ENCODE measurements at regions not wholly inside any gene's neighbourhood (a gene's known extent, or its start where the extent isn't known, plus 50 kb on each side); places are given as distances from the start of the nearest gene placed in this dataset.

DNA sequence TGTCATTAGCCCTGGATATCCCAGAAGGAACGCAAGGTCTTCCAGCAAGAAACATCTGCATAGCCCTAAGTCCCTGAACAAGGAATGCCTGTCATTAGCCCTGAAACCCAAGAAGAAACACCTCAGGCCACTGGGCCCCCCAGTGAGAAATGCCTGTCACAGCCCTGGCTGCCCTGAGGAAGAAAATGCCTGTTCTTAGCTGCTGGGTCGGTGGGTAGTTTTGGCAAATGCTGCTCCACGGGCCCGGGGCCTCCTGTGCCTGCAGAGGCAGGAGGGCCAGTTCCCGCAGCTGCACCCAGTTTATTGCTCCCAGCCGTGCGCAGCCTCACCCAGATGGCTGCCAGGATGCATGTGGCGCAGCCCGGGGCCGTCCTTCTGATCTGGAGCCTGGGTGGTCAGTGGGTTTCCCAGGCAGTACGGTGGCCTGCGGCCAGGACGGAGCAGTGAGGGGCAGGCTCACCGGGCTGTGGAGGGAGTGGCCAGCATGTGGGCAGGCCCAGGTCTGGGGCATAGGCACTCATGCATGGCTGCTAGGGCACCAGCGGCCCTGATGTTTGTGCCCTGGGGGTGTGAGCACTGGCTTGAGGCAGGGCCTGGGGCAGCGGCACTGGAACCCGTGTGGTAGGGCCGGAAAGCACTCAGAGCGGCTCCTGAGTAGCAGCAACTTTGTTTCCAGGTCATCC is 219.0 kb downstream of the ERMARD start:
- no peak overlapping the region for H3K4me3 ChIP-seq (ENCODE audit: control insufficient read depth, low read depth, low read length)
- no peak for DNase-seq (ENCODE audit: low read depth)
- TF ChIP-seq, protein P1, sequence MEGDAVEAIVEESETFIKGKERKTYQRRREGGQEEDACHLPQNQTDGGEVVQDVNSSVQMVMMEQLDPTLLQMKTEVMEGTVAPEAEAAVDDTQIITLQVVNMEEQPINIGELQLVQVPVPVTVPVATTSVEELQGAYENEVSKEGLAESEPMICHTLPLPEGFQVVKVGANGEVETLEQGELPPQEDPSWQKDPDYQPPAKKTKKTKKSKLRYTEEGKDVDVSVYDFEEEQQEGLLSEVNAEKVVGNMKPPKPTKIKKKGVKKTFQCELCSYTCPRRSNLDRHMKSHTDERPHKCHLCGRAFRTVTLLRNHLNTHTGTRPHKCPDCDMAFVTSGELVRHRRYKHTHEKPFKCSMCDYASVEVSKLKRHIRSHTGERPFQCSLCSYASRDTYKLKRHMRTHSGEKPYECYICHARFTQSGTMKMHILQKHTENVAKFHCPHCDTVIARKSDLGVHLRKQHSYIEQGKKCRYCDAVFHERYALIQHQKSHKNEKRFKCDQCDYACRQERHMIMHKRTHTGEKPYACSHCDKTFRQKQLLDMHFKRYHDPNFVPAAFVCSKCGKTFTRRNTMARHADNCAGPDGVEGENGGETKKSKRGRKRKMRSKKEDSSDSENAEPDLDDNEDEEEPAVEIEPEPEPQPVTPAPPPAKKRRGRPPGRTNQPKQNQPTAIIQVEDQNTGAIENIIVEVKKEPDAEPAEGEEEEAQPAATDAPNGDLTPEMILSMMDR (conservative IDR thresholded peaks at IDR 0.05; ENCODE audit: control insufficient read depth, insufficient read depth, low read depth, low read length): no peak

DNA sequence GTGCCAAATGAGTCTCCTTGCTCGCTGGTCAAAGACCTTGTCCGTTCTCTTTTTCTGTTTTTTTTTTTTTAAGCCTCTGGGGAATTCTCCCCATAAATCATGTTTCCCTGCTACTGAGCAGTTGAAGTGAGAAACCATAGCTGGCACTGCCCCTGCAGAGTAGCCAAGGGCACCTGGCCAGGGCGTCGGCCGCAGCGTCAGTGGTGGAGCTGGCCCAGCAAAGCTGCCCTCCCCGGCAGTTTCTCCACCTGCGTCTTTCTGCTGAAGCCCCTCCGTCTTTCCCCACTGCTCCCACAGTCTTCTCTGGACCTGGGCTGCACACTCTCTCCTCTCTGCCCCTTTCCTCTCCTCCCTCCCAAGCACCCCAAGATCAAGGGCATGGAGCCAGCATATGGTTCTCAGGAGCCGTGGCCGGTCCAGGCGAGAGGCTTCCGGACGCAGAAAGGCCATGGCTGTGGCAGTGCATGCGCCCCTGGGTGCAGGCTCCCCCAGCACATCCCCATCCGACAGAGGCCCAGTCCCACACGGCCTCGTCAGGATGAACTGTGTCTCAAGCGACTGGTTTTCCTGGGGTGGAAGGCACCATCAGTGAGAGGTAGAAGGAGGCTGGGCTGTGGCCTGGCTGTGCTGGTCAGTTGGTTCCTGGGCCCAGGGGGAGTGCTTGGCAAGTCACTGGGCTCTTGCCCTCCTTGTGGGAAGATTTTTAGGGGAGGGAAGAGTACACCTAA is 218.1 kb downstream of the ERMARD start:
- DNase-seq (ENCODE audit: low read depth): no peak
- TF ChIP-seq, protein P1 (conservative IDR thresholded peaks at IDR 0.05; ENCODE audit: control insufficient read depth, insufficient read depth, low read depth, low read length): no peak
- no peak overlapping the region for H3K4me3 ChIP-seq (ENCODE audit: control insufficient read depth, low read depth, low read length)

DNA sequence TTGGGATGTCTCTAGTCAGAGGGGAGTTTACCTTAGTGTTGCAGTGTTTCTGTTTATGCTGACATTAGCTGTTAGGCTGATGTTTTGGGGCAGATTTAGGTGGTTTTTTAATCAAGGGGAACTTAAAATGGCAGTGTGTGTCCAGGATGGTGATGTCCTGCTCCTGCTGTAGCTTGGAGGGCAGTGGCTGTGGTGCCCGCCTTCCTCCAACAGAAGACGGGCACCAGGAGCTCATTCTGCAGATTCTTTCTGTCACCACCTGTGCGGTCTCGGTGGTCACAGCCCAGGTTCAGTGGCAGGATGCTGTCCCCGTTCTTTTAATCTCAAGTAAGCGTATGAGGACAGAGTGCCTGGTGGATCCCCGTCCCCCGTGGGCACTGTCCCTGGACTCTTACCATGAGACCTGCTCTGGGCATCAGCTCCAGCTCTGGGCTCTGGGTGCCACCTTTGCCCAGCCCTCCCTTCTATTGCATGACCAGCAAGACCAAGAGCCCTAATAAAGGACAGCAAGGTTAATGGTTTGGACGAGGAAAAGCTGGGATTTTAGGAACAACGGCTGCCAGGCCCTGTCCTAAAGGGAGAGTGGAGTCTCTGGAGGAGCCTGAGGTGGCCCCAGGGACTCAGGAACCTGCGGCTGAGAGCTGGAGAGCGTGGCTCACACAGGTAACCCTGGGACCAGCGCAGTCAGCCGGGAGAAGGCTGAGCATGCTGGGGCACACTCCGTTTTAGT is 217.3 kb downstream of the ERMARD start:
- no peak for DNase-seq (ENCODE audit: low read depth)
- no peak overlapping the region for H3K4me3 ChIP-seq (ENCODE audit: control insufficient read depth, low read depth, low read length)
- TF ChIP-seq, protein P1 (conservative IDR thresholded peaks at IDR 0.05; ENCODE audit: control insufficient read depth, insufficient read depth, low read depth, low read length): no peak

DNA sequence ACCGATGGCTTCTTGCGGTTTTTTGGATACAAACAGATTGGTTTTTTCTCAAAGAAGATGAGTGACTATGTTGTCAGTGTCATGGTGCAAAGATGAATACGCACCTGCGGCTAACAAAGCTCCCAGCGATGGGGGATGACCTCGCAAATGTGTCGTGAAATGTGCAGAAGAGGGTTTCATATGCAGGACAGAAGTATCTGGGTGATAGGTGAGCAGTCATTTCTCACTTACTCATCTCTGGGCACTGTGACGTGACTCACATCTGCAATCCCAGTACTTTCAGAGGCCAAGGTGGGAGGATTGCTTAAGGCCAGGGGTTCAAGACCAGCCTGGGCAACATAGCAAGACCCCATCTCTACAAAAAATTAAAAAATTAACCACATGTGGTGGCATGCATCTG is 216.3 kb downstream of the ERMARD start:
- DNase-seq (ENCODE audit: low read depth): no peak
- TF ChIP-seq, protein P1 (conservative IDR thresholded peaks at IDR 0.05; ENCODE audit: control insufficient read depth, insufficient read depth, low read depth, low read length): no peak
- no peak overlapping the region for H3K4me3 ChIP-seq (ENCODE audit: control insufficient read depth, low read depth, low read length)

DNA sequence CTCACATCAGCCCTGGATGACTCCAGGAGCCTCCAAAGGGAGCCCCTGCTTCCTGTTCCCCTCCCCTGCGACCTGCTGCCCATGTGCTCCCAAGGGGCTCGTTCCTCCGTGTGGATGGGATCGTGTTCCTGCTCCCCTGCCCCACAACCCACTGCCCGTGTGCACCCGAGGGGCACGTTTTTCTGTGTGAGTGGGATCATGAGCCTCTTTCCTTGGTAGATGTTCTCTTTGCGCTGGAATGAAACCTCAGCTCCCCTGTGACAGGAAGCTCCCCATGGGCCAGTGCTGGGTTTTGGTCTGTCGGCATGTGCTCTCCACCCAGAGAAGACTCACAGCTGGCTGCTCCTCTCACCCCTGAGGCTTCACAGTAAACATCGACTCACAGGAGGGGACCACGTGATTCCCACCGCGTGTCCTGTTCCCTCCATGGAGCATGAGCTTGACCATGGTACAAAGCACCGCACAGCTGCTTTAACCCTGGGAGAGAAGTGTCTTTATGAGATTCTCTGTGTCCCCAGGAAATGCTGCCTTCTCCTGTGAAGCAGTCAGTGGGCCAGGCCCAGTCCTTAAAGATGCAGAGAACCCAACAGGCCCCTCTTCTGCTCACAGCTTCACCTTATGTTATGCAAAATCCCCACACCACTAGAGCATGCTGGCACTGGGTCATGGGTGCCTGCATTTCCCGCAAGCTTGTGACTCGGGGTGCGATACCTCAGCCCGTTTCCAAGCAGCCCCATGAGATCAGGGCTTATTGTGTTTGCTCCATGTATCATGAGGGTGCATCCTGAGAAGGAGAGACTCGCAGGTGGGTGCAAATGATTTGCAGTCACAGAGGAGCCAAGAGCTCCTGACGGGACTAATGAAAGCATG is 215.1 kb downstream of the ERMARD start:
- no peak for DNase-seq (ENCODE audit: low read depth)
- TF ChIP-seq, protein P1 (conservative IDR thresholded peaks at IDR 0.05; ENCODE audit: control insufficient read depth, insufficient read depth, low read depth, low read length): no peak
- H3K4me3 ChIP-seq (ENCODE audit: control insufficient read depth, low read depth, low read length): no peak overlapping the region

DNA sequence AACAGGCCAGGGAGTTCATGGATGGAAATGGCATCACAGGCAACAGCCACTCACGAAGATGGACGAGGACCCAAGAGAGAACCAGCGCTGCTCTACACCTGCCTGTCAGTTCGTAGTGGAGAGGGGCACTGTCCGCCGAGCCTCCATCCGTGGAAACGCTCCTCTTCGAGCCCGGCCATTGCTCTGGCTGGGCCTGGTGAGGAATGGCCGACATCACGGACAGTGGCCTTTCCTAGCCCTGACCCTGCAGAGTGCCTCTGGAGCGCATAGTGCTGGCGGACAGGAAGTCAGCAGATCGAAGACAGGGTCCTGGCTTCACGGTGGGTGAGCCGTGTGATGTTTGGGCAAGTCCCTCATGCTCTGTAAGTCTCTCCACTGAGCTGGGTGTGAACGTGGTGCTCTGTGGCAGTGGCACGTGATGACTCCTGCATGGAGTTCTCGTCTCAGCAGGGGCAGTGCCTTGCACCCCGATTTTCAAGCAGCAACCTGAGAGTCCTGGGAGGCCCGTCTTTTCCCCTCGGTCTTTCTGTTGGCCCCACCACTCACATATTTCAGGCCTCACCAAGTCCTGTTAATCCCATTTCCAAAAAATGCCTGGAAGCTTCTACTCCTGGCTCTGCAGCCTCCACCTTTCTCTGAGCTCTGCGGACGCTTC is 214.4 kb downstream of the ERMARD start:
- H3K4me3 ChIP-seq (ENCODE audit: control insufficient read depth, low read depth, low read length): no peak overlapping the region
- no peak for DNase-seq (ENCODE audit: low read depth)
- TF ChIP-seq, protein P1 (conservative IDR thresholded peaks at IDR 0.05; ENCODE audit: control insufficient read depth, insufficient read depth, low read depth, low read length): no peak

Measured in fibroblast of mammary gland (primary cell).